Fibroblast of skin of scalp (primary cell): ENCODE measurements at regions not wholly inside any gene's neighbourhood (a gene's known extent, or its start where the extent isn't known, plus 50 kb on each side); places are given as distances from the start of the nearest gene placed in this dataset.

Source experiments
- DNase-seq: peaks from one replicate; pipeline ENCODE4 v3.0.0-alpha.2; 2013

- DNase-seq, result peak; percentile 96
These were observed 226.4 kb upstream of the HABP2 start for GRCh38 chr10:113326160-113327111.

GRCh38 chr10:113329121-113329596, 223.7 kb upstream of the HABP2 start:
- DNase-seq, result peak; percentile 95

GRCh38 chr10:113331961-113332360, 220.9 kb upstream of the HABP2 start:
- peak; percentile 78 for DNase-seq

- no peak for DNase-seq
These were observed 219.5 kb upstream of the HABP2 start for GRCh38 chr10:113333313-113333712.

GRCh38 chr10:113335592-113335991, 217.3 kb upstream of the HABP2 start:
- DNase-seq, result peak; percentile 61

- no peak for DNase-seq
These were observed 216.2 kb upstream of the HABP2 start for GRCh38 chr10:113336549-113337130.

- DNase-seq, result peak; percentile 44
These were observed 215.7 kb upstream of the HABP2 start for GRCh38 chr10:113337142-113337541.

- no peak for DNase-seq
These were observed 213.7 kb upstream of the HABP2 start for GRCh38 chr10:113339121-113339520.

GRCh38 chr10:113340282-113340681, 212.6 kb upstream of the HABP2 start:
- DNase-seq, result no peak

GRCh38 chr10:113341138-113341537, 211.7 kb upstream of the HABP2 start:
- no peak for DNase-seq

- no peak for DNase-seq
These were observed 206.8 kb upstream of the HABP2 start for GRCh38 chr10:113345826-113346624.

GRCh38 chr10:113347508-113347907, 205.3 kb upstream of the HABP2 start:
- no peak for DNase-seq

GRCh38 chr10:113348694-113349093, 204.2 kb upstream of the HABP2 start:
- no peak for DNase-seq

- DNase-seq, result no peak
These were observed 202.4 kb upstream of the HABP2 start for GRCh38 chr10:113350311-113351040.

- peak; percentile 48 for DNase-seq
These were observed 198.1 kb upstream of the HABP2 start for GRCh38 chr10:113354711-113355110.

GRCh38 chr10:113356794-113357680, 195.8 kb upstream of the HABP2 start:
- DNase-seq, result peak; percentile 80

GRCh38 chr10:113357681-113358300, 195.1 kb upstream of the HABP2 start:
- DNase-seq, result peak; percentile 45

- no peak for DNase-seq
These were observed 193.2 kb upstream of the HABP2 start for GRCh38 chr10:113359655-113360054.

GRCh38 chr10:113360870-113361269, 192.0 kb upstream of the HABP2 start:
- DNase-seq, result no peak

- peak; percentile 67 for DNase-seq
These were observed 190.2 kb upstream of the HABP2 start for GRCh38 chr10:113362645-113363091.

GRCh38 chr10:113364227-113364626, 188.6 kb upstream of the HABP2 start:
- no peak for DNase-seq
